A549 (cell line): ENCODE measurements at regions not wholly inside any gene's neighbourhood (a gene's known extent, or its start where the extent isn't known, plus 50 kb on each side); places are given as distances from the start of the nearest gene placed in this dataset.

Experiments used
- BHLHE40 ChIP-seq: IDR thresholded peaks from 2 replicates; pipeline ENCODE4 v1.6.1; 2012; ENCODE audit warnings: low read depth, low read length, inconsistent platforms
- CHD2 ChIP-seq: fragments of 150-350 bp; IDR thresholded peaks from 2 replicates; pipeline ENCODE4 v1.6.1; 2014; ENCODE audit warnings: low read length; ENCODE audit not compliant: partially characterized antibody
- CTCF ChIP-seq: fragments of >200 bp; sonication (Bioruptor Twin); formaldehyde crosslinking; IDR thresholded peaks from 3 replicates; pipeline ENCODE4 v1.5.1; 2016
- ELK1 ChIP-seq: fragments of 150-350 bp; IDR thresholded peaks from 2 replicates; pipeline ENCODE4 v1.6.1; 2014; ENCODE audit warnings: low read depth, mild to moderate bottlenecking, low read length
- EP300 ChIP-seq, 2 experiments: fragments of >200 bp; sonication (Bioruptor Twin); formaldehyde crosslinking; IDR thresholded peaks; 2 replicates in 1 of 2; 3 replicates in 1 of 2; pipeline ENCODE4 v1.6.1; 2016 to 2017
- MAFK ChIP-seq: fragments of 450-650 bp; IDR thresholded peaks from 2 replicates; pipeline ENCODE4 v1.6.1; 2014; ENCODE audit not compliant: partially characterized antibody
- MAX ChIP-seq: IDR thresholded peaks from 2 replicates; pipeline ENCODE4 v1.6.1; 2012
- POLR2A ChIP-seq: IDR thresholded peaks from 2 replicates; pipeline ENCODE4 v1.6.1; 2012; ENCODE audit warnings: mild to moderate bottlenecking, low read length
- RFX5 ChIP-seq: fragments of 450-650 bp; IDR thresholded peaks from 2 replicates; pipeline ENCODE4 v1.7.1; 2014; ENCODE audit warnings: antibody characterized with exemption, mild to moderate bottlenecking, moderate library complexity
- SREBF2 ChIP-seq: fragments of 450-650 bp; IDR thresholded peaks from 2 replicates; pipeline ENCODE4 v1.6.1; 2014; ENCODE audit warnings: mild to moderate bottlenecking, moderate library complexity
- USF2 ChIP-seq: fragments of 450-650 bp; IDR thresholded peaks from 2 replicates; pipeline ENCODE4 v1.6.1; 2014; ENCODE audit warnings: antibody characterized with exemption

GRCh38 chr5:92163906-92164305 lies 780.8 kb upstream of the ARRDC3 start:
- TF ChIP-seq USF2 = no peak
- no peak for TF ChIP-seq SREBF2
- TF ChIP-seq CTCF = no peak
- TF ChIP-seq ELK1 = no peak
- TF ChIP-seq MAFK = peak; percentile 42
- TF ChIP-seq POLR2A = no peak
- no peak for TF ChIP-seq MAX
- TF ChIP-seq BHLHE40 = no peak
- TF ChIP-seq EP300 (IDR thresholded peaks at IDR 0.05) = no peak
- TF ChIP-seq RFX5 = no peak
- TF ChIP-seq CHD2 = no peak
